SK-N-SH (cell line): ENCODE measurements at regions not wholly inside any gene's neighbourhood (a gene's known extent, or its start where the extent isn't known, plus 50 kb on each side); places are given as distances from the start of the nearest gene placed in this dataset.
"Not testable (repeated sequence)": the region's sequence is repeated elsewhere in the genome, so short reads cannot be mapped to it uniquely, and the experiment has no call there.

Experiments
- CTCF ChIA-PET: fragments of 300-600, 350-600 bp; formaldehyde crosslinking; extraction: SDS; loops from one replicate; lab custom pipeline; 2021; lab: Yijun Ruan, JAX
- POLR2A ChIA-PET: fragments of 350-600 bp; sonication (Branson Sonifier 250); formaldehyde crosslinking; extraction: SDS; loops from one replicate; lab custom pipeline; 2020; ENCODE audit warnings: antibody characterized with exemption, inconsistent platforms; lab: Yijun Ruan, JAX
- DNase-seq: peaks from one replicate; pipeline ENCODE4 v3.0.0; 2012
- H2AFZ ChIP-seq: fragments of 200-600 bp; sonication (generic); 2 replicates; pipeline ENCODE4 v1.8.1; 2016; ENCODE audit warnings: antibody characterized with exemption, mild to moderate bottlenecking, low read depth
- H3F3A ChIP-seq: fragments of 200-600 bp; sonication (generic); replicated peaks from 2 replicates; pipeline ENCODE3; 2016; ENCODE audit warnings: antibody characterized with exemption, mild to moderate bottlenecking; ENCODE audit not compliant: insufficient read depth
- H3K27ac ChIP-seq, 2 experiments: fragments of 200-500 bp in 1 of 2; fragments of 200-600 bp in 1 of 2; sonication (Bioruptor generic) in 1 of 2; sonication (generic), shearing (Covaris generic) in 1 of 2; 2 replicates each; pipeline versions ENCODE4 v1.5.1 to v1.6.1; 2014 to 2016; ENCODE audit warnings: low read depth in 2 of 2, inconsistent platforms in 1 of 2, low read length in 1 of 2, mild to moderate bottlenecking in 1 of 2, mixed read lengths in 1 of 2
- H3K27me3 ChIP-seq: fragments of 200-600 bp; sonication (generic), shearing (Covaris generic); 2 replicates; pipeline ENCODE4 v1.6.1; 2016; ENCODE audit warnings: mixed run types; ENCODE audit not compliant: insufficient read depth
- H3K36me3 ChIP-seq, 2 experiments: fragments of 200-500 bp in 1 of 2; fragments of 200-600 bp in 1 of 2; sonication (Bioruptor generic) in 1 of 2; sonication (generic) in 1 of 2; replicated peaks in 1 of 2; 2 replicates each; pipeline versions ENCODE3 to v1.5.1; 2014 to 2016; ENCODE audit warnings: low read length in 1 of 2, mild to moderate bottlenecking in 1 of 2; ENCODE audit not compliant: insufficient read depth in 2 of 2, control insufficient read depth in 1 of 2
- H3K4me1 ChIP-seq, 2 experiments: fragments of 200-500 bp in 1 of 2; fragments of 200-600 bp in 1 of 2; sonication (Bioruptor generic) in 1 of 2; sonication (generic), shearing (Covaris generic) in 1 of 2; 2 replicates each; pipeline versions ENCODE4 v1.5.1 to v1.6.1; 2014 to 2016; ENCODE audit warnings: low read depth in 1 of 2, low read length in 1 of 2, mixed run types in 1 of 2; ENCODE audit not compliant: insufficient read depth in 2 of 2, control insufficient read depth in 1 of 2
- H3K4me2 ChIP-seq: fragments of 200-600 bp; sonication (generic), shearing (Covaris generic); 2 replicates; pipeline ENCODE4 v1.6.1; 2017; ENCODE audit warnings: mixed run types
- H3K4me3 ChIP-seq, 2 experiments: fragments of 200-500 bp in 1 of 2; fragments of 200-600 bp in 1 of 2; sonication (Bioruptor generic) in 1 of 2; sonication (generic), shearing (Covaris generic) in 1 of 2; 2 replicates each; pipeline versions ENCODE4 v1.5.1 to v1.8.1; 2014 to 2016; ENCODE audit warnings: low read depth in 2 of 2, inconsistent platforms in 1 of 2, low read length in 1 of 2, mild to moderate bottlenecking in 1 of 2, mixed read lengths in 1 of 2, moderate library complexity in 1 of 2
- H3K79me2 ChIP-seq: fragments of 200-600 bp; sonication (generic); 2 replicates; pipeline ENCODE4 v1.8.1; 2017; ENCODE audit warnings: mild to moderate bottlenecking; ENCODE audit not compliant: insufficient read depth
- H3K9ac ChIP-seq: fragments of 200-600 bp; sonication (generic); 2 replicates; pipeline ENCODE4 v1.6.1; 2017; ENCODE audit warnings: mixed run types
- H3K9me2 ChIP-seq: fragments of 200-600 bp; sonication (generic); 2 replicates; pipeline ENCODE4 v1.6.1; 2017; ENCODE audit warnings: mixed run types
- H3K9me3 ChIP-seq: fragments of 200-600 bp; sonication (generic); 2 replicates; pipeline ENCODE4 v1.6.1; 2017; ENCODE audit warnings: mixed run types, mild to moderate bottlenecking, moderate library complexity
- H4K20me1 ChIP-seq: fragments of 200-600 bp; sonication (generic); 2 replicates; pipeline ENCODE4 v1.6.1; 2017; ENCODE audit warnings: mild to moderate bottlenecking, mixed run types; ENCODE audit not compliant: insufficient read depth
- CHD2 ChIP-seq: fragments of 150-350 bp; IDR thresholded peaks from 2 replicates; pipeline ENCODE4 v1.6.1; 2018; ENCODE audit warnings: low read length; ENCODE audit not compliant: partially characterized antibody
- CTCF ChIP-seq: fragments of 200-600 bp; sonication (generic); IDR thresholded peaks from 2 replicates; pipeline ENCODE4 v1.6.1; 2017; ENCODE audit warnings: antibody characterized with exemption, mild to moderate bottlenecking, moderate library complexity
- ELF1 ChIP-seq: IDR thresholded peaks from 2 replicates; pipeline ENCODE4 v1.4.0; 2012
- EZH2phosphoT487 ChIP-seq: fragments of 200-600 bp; sonication (generic); IDR thresholded peaks from 2 replicates; pipeline ENCODE4 v1.6.1; 2017; ENCODE audit warnings: low read depth, mixed run types, mild to moderate bottlenecking, antibody characterized with exemption, moderate library complexity, borderline replicate concordance
- GABPA ChIP-seq: IDR thresholded peaks from 2 replicates; pipeline ENCODE4 v1.4.0; 2012; ENCODE audit warnings: low read depth, mild to moderate bottlenecking
- JUND ChIP-seq: IDR thresholded peaks from 2 replicates; pipeline ENCODE4 v1.4.0; 2012
- MAX ChIP-seq: IDR thresholded peaks from 2 replicates; pipeline ENCODE4 v1.4.0; 2012; ENCODE audit warnings: low read depth
- MXI1 ChIP-seq: IDR thresholded peaks from 2 replicates; pipeline ENCODE4 v1.6.1; 2012; ENCODE audit warnings: mild to moderate bottlenecking, low read depth, low read length, improper control_type of control experiment
- POLR2AphosphoS5 ChIP-seq: IDR thresholded peaks from 2 replicates; pipeline ENCODE4 v1.6.1; 2012; ENCODE audit warnings: low read depth, low read length
- RAD21 ChIP-seq: IDR thresholded peaks from 2 replicates; pipeline ENCODE4 v1.6.1; 2012; ENCODE audit warnings: mild to moderate bottlenecking, low read length
- RCOR1 ChIP-seq: fragments of 150-350 bp; IDR thresholded peaks from 2 replicates; pipeline ENCODE4 v1.6.1; 2017; ENCODE audit warnings: antibody characterized with exemption, low read length
- RFX5 ChIP-seq: IDR thresholded peaks from 2 replicates; pipeline ENCODE4 v1.6.1; 2012; ENCODE audit warnings: mild to moderate bottlenecking, improper control_type of control experiment, low read length
- RXRA ChIP-seq: IDR thresholded peaks from 2 replicates; pipeline ENCODE4 v1.4.0; 2012; ENCODE audit warnings: low read depth, mild to moderate bottlenecking, borderline replicate concordance
- SIN3A ChIP-seq: IDR thresholded peaks from 2 replicates; pipeline ENCODE4 v1.6.1; 2012; ENCODE audit warnings: low read depth, mild to moderate bottlenecking, low read length, moderate library complexity, borderline replicate concordance
- USF2 ChIP-seq: fragments of 150-350 bp; IDR thresholded peaks from 2 replicates; pipeline ENCODE4 v1.6.1; 2017; ENCODE audit warnings: antibody characterized with exemption, low read length, low read depth, borderline replicate concordance
- ZBTB33 ChIP-seq: IDR thresholded peaks from 2 replicates; pipeline ENCODE4 v1.4.0; 2012; ENCODE audit warnings: low read depth, borderline replicate concordance
- WGBS: methylation state at CpG from one replicate; pipeline ENCODE4 v1.1.6; 2017; ENCODE audit warnings: low lambda C conversion rate; 5-methylcytosine and 5-hydroxymethylcytosine counted together

GRCh38 chr3:148518520-148518919 lies 179.2 kb upstream of the AGTR1 start:
- no peak for TF ChIP-seq ZBTB33
- TF ChIP-seq USF2 = no peak
- no peak for TF ChIP-seq RXRA
- no peak for TF ChIP-seq POLR2AphosphoS5
- TF ChIP-seq, all 33 proteins: peak for 0
- DNase-seq = no peak
- CTCF ChIA-PET = no interaction called here

GRCh38 chr3:148525621-148526020 lies 172.1 kb upstream of the AGTR1 start:
- H3K27ac ChIP-seq, H3K9ac ChIP-seq, H4K20me1 ChIP-seq, H3F3A ChIP-seq, H2AFZ ChIP-seq, POLR2A ChIA-PET, H3K27me3 ChIP-seq, H3K4me3 ChIP-seq, H3K4me2 ChIP-seq, H3K79me2 ChIP-seq, H3K9me2 ChIP-seq, H3K9me3 ChIP-seq, DNase-seq, H3K36me3 ChIP-seq, H3K4me1 ChIP-seq: not testable (repeated sequence)
- 65% methylated on average over 10 of the region's 13 CpGs for WGBS
- CTCF ChIA-PET = interaction anchor here (0.6 kb wide), 1 partner anchor 1902 kb away, joined by 3 read pairs; no protein-coding TSS in a partner anchor

More at GRCh38 chr3:148518520-148518919, 179.2 kb upstream of the AGTR1 start:
- no peak overlapping the region for H3K4me3 ChIP-seq
- H3K4me2 ChIP-seq = no peak overlapping the region
- no peak overlapping the region for H3K9ac ChIP-seq
- H3K79me2 ChIP-seq = no peaks in the 10 kb centered on the region
- H3K9me2 ChIP-seq = no peaks in the 10 kb centered on the region
- H2AFZ ChIP-seq = no peak overlapping the region
- peaks cover 2% of the 10 kb centered on the region for H3F3A ChIP-seq
- peaks cover 0 to 4% of the 10 kb centered on the region in 2 experiments; a peak in 1 of 4 replicates for H3K4me1 ChIP-seq
- H3K9me3 ChIP-seq = no peaks in the 10 kb centered on the region
- no peak overlapping the region for H3K27ac ChIP-seq
- POLR2A ChIA-PET = no interaction called here
- no peaks in the 10 kb centered on the region for H3K36me3 ChIP-seq
- no peaks in the 10 kb centered on the region for H4K20me1 ChIP-seq
- H3K27me3 ChIP-seq = no peaks in the 10 kb centered on the region

GRCh38 chr3:148528024-148528423 lies 169.7 kb upstream of the AGTR1 start:
- Histone ChIP-seq H3K79me2 (no peaks in the 10 kb centered on the region), H3K4me2 (no peak overlapping the region), H3K9ac (no peak overlapping the region), H2AFZ (no peak overlapping the region), H3K27ac (no peak overlapping the region), H4K20me1 (no peaks in the 10 kb centered on the region), H3K9me3 (no peaks in the 10 kb centered on the region), H3K4me1 (no peaks in the 10 kb centered on the region), H3K36me3 (no peaks in the 10 kb centered on the region), H3F3A (no peaks in the 10 kb centered on the region), H3K4me3 (no peak overlapping the region), H3K9me2 (no peaks in the 10 kb centered on the region; the same call in 1 of the 2 replicates), H3K27me3 (no peaks in the 10 kb centered on the region)
- CTCF ChIA-PET = no interaction called here
- POLR2A ChIA-PET = no interaction called here
- TF ChIP-seq JUND (no peak), RFX5 (no peak), GABPA (no peak), EZH2phosphoT487 (no peak), SIN3A (no peak), MXI1 (no peak), RAD21 (no peak), ELF1 (no peak), MAX (no peak), RCOR1 (no peak), CTCF (no peak), CHD2 (no peak)
- DNase-seq = no peak
